PC-3 (cell line): ENCODE measurements at regions not wholly inside any gene's neighbourhood (a gene's known extent, or its start where the extent isn't known, plus 50 kb on each side); places are given as distances from the start of the nearest gene placed in this dataset.

Source experiments
- ATAC-seq: fragments of 200-7000 bp; cut with Tn5 transposase; 2 replicates; pipeline ENCODE4 v1.9.1; 2020; ENCODE audit warnings: mild to moderate bottlenecking, moderate library complexity
- BruUV-seq: library from RNA; stranded (reverse); fragments of 400-500 nt; replicated peaks from 2 replicates; lab custom pipeline; 2021; lab: Mats Ljungman, UMichigan
- CTCF ChIA-PET: fragments of 300-600 bp; sonication (Branson Sonifier 250); formaldehyde crosslinking; loops from one replicate; lab custom pipeline; 2022; ENCODE audit warnings: antibody characterized with exemption; lab: Charles Lee
- POLR2A ChIA-PET: fragments of 300-600 bp; sonication (Branson Sonifier 250); formaldehyde crosslinking; loops from one replicate; lab custom pipeline; 2022; ENCODE audit warnings: antibody characterized with exemption; ENCODE audit not compliant: unreplicated experiment; lab: Charles Lee
- DNase-seq: peaks from one replicate; pipeline ENCODE4 v3.0.0-alpha.2; 2015
- H2AFZ ChIP-seq: fragments of 300-600 bp; sonication (generic); 2 replicates; pipeline ENCODE4 v1.6.0; 2016; ENCODE audit warnings: antibody characterized with exemption, low read length
- H3F3A ChIP-seq: fragments of 300-600 bp; sonication (generic); one replicate; pipeline ENCODE4 v1.6.0; 2017; ENCODE audit warnings: antibody characterized with exemption, low read length, control low read depth, mild to moderate bottlenecking; ENCODE audit not compliant: unreplicated experiment
- H3K27ac ChIP-seq: fragments of 300-600 bp; sonication (generic); 2 replicates; pipeline ENCODE4 v1.5.1; 2016; ENCODE audit warnings: mild to moderate bottlenecking, low read length
- H3K27me3 ChIP-seq: fragments of 300-600 bp; sonication (generic); 2 replicates; pipeline ENCODE4 v1.6.1; 2016; ENCODE audit warnings: low read length, mixed read lengths
- H3K36me3 ChIP-seq: fragments of 300-600 bp; sonication (generic); 2 replicates; pipeline ENCODE4 v1.6.1; 2016; ENCODE audit warnings: low read depth, mixed run types, low read length, mixed read lengths
- H3K4me1 ChIP-seq: fragments of 300-600 bp; sonication (generic); 2 replicates; pipeline ENCODE4 v1.5.1; 2016; ENCODE audit warnings: low read length; ENCODE audit not compliant: insufficient read depth
- H3K4me2 ChIP-seq: fragments of 300-600 bp; sonication (generic); 2 replicates; pipeline ENCODE4 v1.6.0; 2016; ENCODE audit warnings: low read length
- H3K4me3 ChIP-seq: fragments of 300-600 bp; sonication (generic); 2 replicates; pipeline ENCODE4 v1.5.1; 2016; ENCODE audit warnings: mild to moderate bottlenecking, low read length, mixed read lengths
- H3K79me2 ChIP-seq: fragments of 300-600 bp; sonication (generic); 2 replicates; pipeline ENCODE4 v1.6.1; 2017; ENCODE audit warnings: low read length, mixed read lengths
- H3K9ac ChIP-seq: fragments of 300-600 bp; sonication (generic); 2 replicates; pipeline ENCODE4 v1.6.0; 2016; ENCODE audit warnings: mild to moderate bottlenecking, low read length
- H3K9me2 ChIP-seq: fragments of 300-600 bp; sonication (generic); replicated peaks from 2 replicates; pipeline ENCODE4 v1.6.1; 2016; ENCODE audit warnings: mixed run types, low read length, mixed read lengths
- H3K9me3 ChIP-seq: fragments of 300-600 bp; sonication (generic); 2 replicates; pipeline ENCODE4 v1.6.1; 2016; ENCODE audit warnings: low read length, mixed read lengths
- H4K20me1 ChIP-seq: fragments of 300-600 bp; sonication (generic); 2 replicates; pipeline ENCODE4 v1.6.1; 2016; ENCODE audit warnings: low read length, mixed read lengths
- CTCF ChIP-seq: fragments of 300-600 bp; sonication (generic); conservative IDR thresholded peaks from 2 replicates; pipeline ENCODE4 v1.5.1; 2017; ENCODE audit warnings: antibody characterized with exemption, low read depth, mild to moderate bottlenecking, low read length
- EZH2 ChIP-seq: fragments of 300-600 bp; sonication (generic); IDR thresholded peaks from one replicate; pipeline ENCODE4 v1.6.1; 2017; ENCODE audit warnings: antibody characterized with exemption, mild to moderate bottlenecking, low read length; ENCODE audit not compliant: unreplicated experiment
- EZH2phosphoT487 ChIP-seq: fragments of 300-600 bp; sonication (generic); IDR thresholded peaks from 2 replicates; pipeline ENCODE4 v1.6.1; 2018; ENCODE audit warnings: mild to moderate bottlenecking, antibody characterized with exemption, low read length, borderline replicate concordance
- intact Hi-C: fragments of 100-400 bp; cut with micrococcal nuclease; formaldehyde crosslinking; loops from 2 replicates; pipeline ENCODE4 v1.9.0; 2023

GRCh38 chr1:118396279-118396678 lies 211.3 kb upstream of the SPAG17 start:
- DNase-seq (no peak), ATAC-seq (no peak)
- Histone ChIP-seq H4K20me1 (no peaks in the 10 kb centered on the region), H3F3A (no peaks in the 10 kb centered on the region), H3K9me3 (no peaks in the 10 kb centered on the region), H3K27me3 (peaks cover 22% of the 10 kb centered on the region), H3K9me2 (no peaks in the 10 kb centered on the region), H2AFZ (no peak overlapping the region), H3K4me3 (no peak overlapping the region), H3K27ac (no peak overlapping the region), H3K36me3 (no peaks in the 10 kb centered on the region), H3K4me1 (no peaks in the 10 kb centered on the region), H3K79me2 (no peaks in the 10 kb centered on the region), H3K4me2 (no peak overlapping the region), H3K9ac (no peak overlapping the region)
- intact Hi-C loops, result no loop called here
- POLR2A ChIA-PET, result no interaction called here
- CTCF ChIA-PET, result no interaction called here
- no TSS peak for BruUV-seq
- TF ChIP-seq CTCF (no peak), EZH2phosphoT487 (no peak), EZH2 (no peak)

- no TSS peak for BruUV-seq
Measured at GRCh38 chr1:118395430-118395991, 210.5 kb upstream of the SPAG17 start.

More at GRCh38 chr1:118395430-118395991, 210.5 kb upstream of the SPAG17 start:
- Histone ChIP-seq H3K27me3 (peaks cover 24% of the 10 kb centered on the region), H3K9ac (no peak overlapping the region), H3K4me1 (no peaks in the 10 kb centered on the region), H3K9me2 (no peaks in the 10 kb centered on the region), H2AFZ (no peak overlapping the region), H3K4me3 (no peak overlapping the region), H4K20me1 (no peaks in the 10 kb centered on the region), H3K36me3 (no peaks in the 10 kb centered on the region), H3K4me2 (no peak overlapping the region), H3K79me2 (no peaks in the 10 kb centered on the region), H3F3A (no peaks in the 10 kb centered on the region), H3K9me3 (no peaks in the 10 kb centered on the region), H3K27ac (no peak overlapping the region)
- TF ChIP-seq EZH2 (no peak), EZH2phosphoT487 (no peak), CTCF (no peak)
- intact Hi-C loops, result no loop called here
- DNase-seq (no peak), ATAC-seq (no peak)
- ChIA-PET CTCF (no interaction called here), POLR2A (no interaction called here)
